KMS-11 (cell line): ENCODE measurements at regions not wholly inside any gene's neighbourhood (a gene's known extent, or its start where the extent isn't known, plus 50 kb on each side); places are given as distances from the start of the nearest gene placed in this dataset.

Experiments
- H2AFZ ChIP-seq: fragments of 200-600 bp; sonication (generic); 2 replicates; pipeline ENCODE4 v1.6.1; 2016; ENCODE audit warnings: antibody characterized with exemption, mixed run types, low read depth
- H3K27ac ChIP-seq: fragments of 200-600 bp; sonication (generic); 2 replicates; pipeline ENCODE4 v1.6.1; 2016; ENCODE audit warnings: mild to moderate bottlenecking, mixed run types
- H3K27me3 ChIP-seq: fragments of 200-600 bp; sonication (generic); 2 replicates; pipeline ENCODE4 v1.6.1; 2017; ENCODE audit warnings: mild to moderate bottlenecking, low read depth, mixed run types, moderate library complexity; ENCODE audit not compliant: insufficient read depth
- H3K36me3 ChIP-seq: fragments of 200-600 bp; sonication (generic); 2 replicates; pipeline ENCODE4 v1.6.1; 2017; ENCODE audit warnings: mild to moderate bottlenecking, mixed run types; ENCODE audit not compliant: insufficient read depth
- H3K4me1 ChIP-seq: fragments of 200-600 bp; sonication (generic); 2 replicates; pipeline ENCODE4 v1.6.1; 2016; ENCODE audit warnings: mild to moderate bottlenecking, low read depth, mixed run types; ENCODE audit not compliant: poor library complexity, severe bottlenecking
- H3K4me2 ChIP-seq: fragments of 200-600 bp; sonication (generic); 2 replicates; pipeline ENCODE4 v1.7.0; 2016; ENCODE audit warnings: mild to moderate bottlenecking, mixed run types
- H3K4me3 ChIP-seq: fragments of 200-600 bp; sonication (generic); IDR thresholded peaks from 2 replicates; pipeline ENCODE4 v1.6.1; 2017; ENCODE audit warnings: low read depth, low read length, mixed read lengths; ENCODE audit not compliant: insufficient read depth
- H3K79me2 ChIP-seq: fragments of 200-600 bp; sonication (generic); 2 replicates; pipeline ENCODE4 v1.6.1; 2016; ENCODE audit warnings: low read depth, mixed run types; ENCODE audit not compliant: insufficient read depth
- H3K9ac ChIP-seq: fragments of 200-600 bp; sonication (generic); 2 replicates; pipeline ENCODE4 v1.6.1; 2016; ENCODE audit warnings: mild to moderate bottlenecking, mixed run types
- H4K20me1 ChIP-seq: fragments of 200-600 bp; sonication (generic); 2 replicates; pipeline ENCODE4 v1.6.1; 2016; ENCODE audit warnings: mild to moderate bottlenecking, mixed run types; ENCODE audit not compliant: insufficient read depth
- TF ChIP-seq, protein P1 (sequence below): fragments of 200-600 bp; sonication (generic); conservative IDR thresholded peaks from 2 replicates; pipeline ENCODE4 v1.6.1; 2017; ENCODE audit warnings: low read depth, mild to moderate bottlenecking, antibody characterized with exemption, low read length, moderate library complexity, mixed read lengths

GRCh38 chr9:82670726-82671125 lies 392.2 kb downstream of the RASEF start:
- no peaks in the 10 kb centered on the region for H3K27me3 ChIP-seq
- H3K79me2 ChIP-seq: no peaks in the 10 kb centered on the region
- no peaks in the 10 kb centered on the region for H3K4me1 ChIP-seq
- no peak overlapping the region for H2AFZ ChIP-seq
- H3K27ac ChIP-seq: no peak overlapping the region
- H4K20me1 ChIP-seq: no peaks in the 10 kb centered on the region
- no peak overlapping the region for H3K9ac ChIP-seq
- H3K36me3 ChIP-seq: no peaks in the 10 kb centered on the region
- TF ChIP-seq, protein P1, sequence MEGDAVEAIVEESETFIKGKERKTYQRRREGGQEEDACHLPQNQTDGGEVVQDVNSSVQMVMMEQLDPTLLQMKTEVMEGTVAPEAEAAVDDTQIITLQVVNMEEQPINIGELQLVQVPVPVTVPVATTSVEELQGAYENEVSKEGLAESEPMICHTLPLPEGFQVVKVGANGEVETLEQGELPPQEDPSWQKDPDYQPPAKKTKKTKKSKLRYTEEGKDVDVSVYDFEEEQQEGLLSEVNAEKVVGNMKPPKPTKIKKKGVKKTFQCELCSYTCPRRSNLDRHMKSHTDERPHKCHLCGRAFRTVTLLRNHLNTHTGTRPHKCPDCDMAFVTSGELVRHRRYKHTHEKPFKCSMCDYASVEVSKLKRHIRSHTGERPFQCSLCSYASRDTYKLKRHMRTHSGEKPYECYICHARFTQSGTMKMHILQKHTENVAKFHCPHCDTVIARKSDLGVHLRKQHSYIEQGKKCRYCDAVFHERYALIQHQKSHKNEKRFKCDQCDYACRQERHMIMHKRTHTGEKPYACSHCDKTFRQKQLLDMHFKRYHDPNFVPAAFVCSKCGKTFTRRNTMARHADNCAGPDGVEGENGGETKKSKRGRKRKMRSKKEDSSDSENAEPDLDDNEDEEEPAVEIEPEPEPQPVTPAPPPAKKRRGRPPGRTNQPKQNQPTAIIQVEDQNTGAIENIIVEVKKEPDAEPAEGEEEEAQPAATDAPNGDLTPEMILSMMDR: no peak
- no peak overlapping the region for H3K4me3 ChIP-seq
- H3K4me2 ChIP-seq: no peak overlapping the region

GRCh38 chr9:82673201-82673600 lies 389.7 kb downstream of the RASEF start:
- no peaks in the 10 kb centered on the region for H3K4me1 ChIP-seq
- no peak overlapping the region for H3K9ac ChIP-seq
- no peak overlapping the region for H3K27ac ChIP-seq
- no peak overlapping the region for H2AFZ ChIP-seq
- no peaks in the 10 kb centered on the region for H4K20me1 ChIP-seq
- no peaks in the 10 kb centered on the region for H3K27me3 ChIP-seq
- no peak overlapping the region for H3K4me3 ChIP-seq
- TF ChIP-seq, protein P1: no peak
- H3K4me2 ChIP-seq: no peak overlapping the region
- H3K79me2 ChIP-seq: no peaks in the 10 kb centered on the region
- no peaks in the 10 kb centered on the region for H3K36me3 ChIP-seq

GRCh38 chr9:82673919-82674318 lies 389.0 kb downstream of the RASEF start:
- TF ChIP-seq, protein P1: no peak
- no peaks in the 10 kb centered on the region for H4K20me1 ChIP-seq
- no peak overlapping the region for H3K4me2 ChIP-seq
- H3K27me3 ChIP-seq: no peaks in the 10 kb centered on the region
- no peak overlapping the region for H2AFZ ChIP-seq
- H3K9ac ChIP-seq: no peak overlapping the region
- H3K4me1 ChIP-seq: no peaks in the 10 kb centered on the region
- no peaks in the 10 kb centered on the region for H3K79me2 ChIP-seq
- no peak overlapping the region for H3K4me3 ChIP-seq
- no peaks in the 10 kb centered on the region for H3K36me3 ChIP-seq
- H3K27ac ChIP-seq: no peak overlapping the region

DNA sequence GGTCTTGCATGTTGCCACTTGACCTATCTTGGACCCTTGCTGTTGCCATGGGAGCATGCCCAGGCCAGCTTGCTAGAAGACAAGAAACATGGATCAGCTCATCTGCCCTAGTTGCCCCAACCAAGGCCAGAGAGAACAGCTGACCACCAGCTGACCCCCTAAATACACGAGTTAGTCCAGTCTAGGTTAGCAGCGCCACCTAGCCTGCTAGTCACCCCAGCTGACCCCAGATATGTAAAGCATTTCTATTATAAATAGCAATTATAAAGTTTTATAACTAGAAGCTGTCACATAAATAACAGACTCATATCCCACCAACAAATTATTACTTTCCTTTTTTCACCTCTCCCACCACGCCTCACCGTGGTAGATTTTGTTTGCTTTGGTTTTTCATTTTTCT lies 387.8 kb downstream of the RASEF start:
- Histone ChIP-seq H3K36me3 (no peaks in the 10 kb centered on the region), H3K27ac (no peak overlapping the region), H2AFZ (no peak overlapping the region), H3K79me2 (no peaks in the 10 kb centered on the region), H4K20me1 (no peaks in the 10 kb centered on the region), H3K27me3 (no peaks in the 10 kb centered on the region), H3K4me2 (no peak overlapping the region), H3K4me1 (no peaks in the 10 kb centered on the region), H3K9ac (no peak overlapping the region), H3K4me3 (no peak overlapping the region)
- TF ChIP-seq, protein P1: no peak
